ENCODE measurements at regions not wholly inside any gene's neighbourhood (a gene's known extent, or its start where the extent isn't known, plus 50 kb on each side); places are given as distances from the start of the nearest gene placed in this dataset.

DNA sequence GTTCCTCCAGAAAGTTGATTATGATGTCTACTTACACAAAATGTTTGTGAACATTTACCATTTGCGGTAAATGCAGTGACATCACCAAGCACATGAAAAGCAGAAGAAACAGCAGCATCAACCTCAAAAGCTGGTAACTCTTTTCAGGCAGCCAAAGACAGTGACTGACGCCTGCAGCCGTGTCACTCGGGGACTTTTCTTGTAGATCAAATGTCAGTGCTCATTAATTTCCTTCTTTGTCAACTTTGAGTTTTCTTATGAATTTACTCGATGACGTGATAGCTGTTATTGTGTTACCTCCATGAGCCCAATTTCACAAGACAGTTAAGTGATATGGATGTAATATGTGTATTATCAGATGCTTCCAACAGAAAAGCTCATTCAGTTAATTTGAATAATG lies 92.5 kb downstream of the RIPK4 start:
- TF ChIP-seq, protein P1, sequence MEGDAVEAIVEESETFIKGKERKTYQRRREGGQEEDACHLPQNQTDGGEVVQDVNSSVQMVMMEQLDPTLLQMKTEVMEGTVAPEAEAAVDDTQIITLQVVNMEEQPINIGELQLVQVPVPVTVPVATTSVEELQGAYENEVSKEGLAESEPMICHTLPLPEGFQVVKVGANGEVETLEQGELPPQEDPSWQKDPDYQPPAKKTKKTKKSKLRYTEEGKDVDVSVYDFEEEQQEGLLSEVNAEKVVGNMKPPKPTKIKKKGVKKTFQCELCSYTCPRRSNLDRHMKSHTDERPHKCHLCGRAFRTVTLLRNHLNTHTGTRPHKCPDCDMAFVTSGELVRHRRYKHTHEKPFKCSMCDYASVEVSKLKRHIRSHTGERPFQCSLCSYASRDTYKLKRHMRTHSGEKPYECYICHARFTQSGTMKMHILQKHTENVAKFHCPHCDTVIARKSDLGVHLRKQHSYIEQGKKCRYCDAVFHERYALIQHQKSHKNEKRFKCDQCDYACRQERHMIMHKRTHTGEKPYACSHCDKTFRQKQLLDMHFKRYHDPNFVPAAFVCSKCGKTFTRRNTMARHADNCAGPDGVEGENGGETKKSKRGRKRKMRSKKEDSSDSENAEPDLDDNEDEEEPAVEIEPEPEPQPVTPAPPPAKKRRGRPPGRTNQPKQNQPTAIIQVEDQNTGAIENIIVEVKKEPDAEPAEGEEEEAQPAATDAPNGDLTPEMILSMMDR (IDR thresholded peaks at IDR 0.05), result no peak
- no peak for TF ChIP-seq POLR2A (IDR thresholded peaks at IDR 0.05)
